Gastrocnemius medialis (tissue), 4 donors: ENCODE measurements at regions not wholly inside any gene's neighbourhood (a gene's known extent, or its start where the extent isn't known, plus 50 kb on each side); places are given as distances from the start of the nearest gene placed in this dataset.

ENCODE experiments used
- CTCF ChIP-seq, 5 experiments: fragments of 450-650 bp in 3 of 5; fragments of 200-600 bp in 2 of 5; sonication (generic) in 2 of 5; IDR thresholded peaks in 4 of 5; conservative IDR thresholded peaks in 1 of 5; 1 replicate in 4 of 5; 2 replicates in 1 of 5; pipeline ENCODE4 v1.5.1; 2016 to 2019; ENCODE audit warnings: antibody characterized with exemption in 5 of 5, mild to moderate bottlenecking in 3 of 5, moderate library complexity in 3 of 5
- POLR2A ChIP-seq, 2 donors: fragments of 450-650 bp; IDR thresholded peaks; one replicate each; pipeline ENCODE4 v1.6.1; 2017; ENCODE audit warnings: antibody characterized with exemption in 2 of 2, mild to moderate bottlenecking in 2 of 2, moderate library complexity in 2 of 2

GRCh38 chr1:162927421-162927820, 66.4 kb upstream of the CCDC190 start:
- TF ChIP-seq CTCF (IDR thresholded peaks at IDR 0.05 in 4 of 5, conservative IDR thresholded peaks at IDR 0.05 in 1 of 5) (no peak), POLR2A (IDR thresholded peaks at IDR 0.05) (no peak)
